HEK293 (cell line): ENCODE measurements at regions not wholly inside any gene's neighbourhood (a gene's known extent, or its start where the extent isn't known, plus 50 kb on each side); places are given as distances from the start of the nearest gene placed in this dataset.

Source experiments
- CTCF ChIA-PET: fragments of 350-600 bp; formaldehyde crosslinking; extraction: SDS; loops from one replicate; lab custom pipeline; 2021; ENCODE audit warnings: antibody characterized with exemption; lab: Yijun Ruan, JAX
- POLR2A ChIA-PET: fragments of 300-600 bp; formaldehyde crosslinking; extraction: SDS; loops from one replicate; lab custom pipeline; 2020; ENCODE audit warnings: antibody characterized with exemption, inconsistent platforms; lab: Yijun Ruan, JAX
- H3K27ac ChIP-seq: fragments of 200-500 bp; sonication (Bioruptor generic); 2 replicates; pipeline ENCODE4 v1.5.1; 2014; ENCODE audit warnings: low read depth, low read length, control low read depth, inconsistent platforms; ENCODE audit errors: extremely low read depth
- H3K36me3 ChIP-seq, 2 experiments: fragments of 200-500 bp in 1 of 2; sonication (Bioruptor generic) in 1 of 2; 1 replicate in 1 of 2; 2 replicates in 1 of 2; pipeline ENCODE4 v1.5.1; 2014 to 2017; ENCODE audit warnings: inconsistent platforms in 2 of 2, low read length in 2 of 2; ENCODE audit not compliant: control insufficient read depth in 2 of 2, insufficient read depth in 1 of 2
- H3K4me1 ChIP-seq: fragments of 200-500 bp; sonication (Bioruptor generic); 2 replicates; pipeline ENCODE4 v1.5.1; 2014; ENCODE audit warnings: mild to moderate bottlenecking, low read length, inconsistent platforms; ENCODE audit not compliant: control insufficient read depth, insufficient read depth
- H3K4me3 ChIP-seq: 2 replicates; pipeline ENCODE4 v1.5.1; 2011; ENCODE audit warnings: low read depth, mild to moderate bottlenecking, control low read depth, low read length, moderate library complexity
- H3K9me3 ChIP-seq: fragments of 200-500 bp; sonication (Bioruptor generic); 2 replicates; pipeline ENCODE4 v1.5.1; 2014; ENCODE audit warnings: low read depth, low read length, inconsistent platforms; ENCODE audit not compliant: control insufficient read depth, insufficient read depth
- FEZF1 ChIP-seq: fragments of 450-650 bp; formaldehyde crosslinking; IDR thresholded peaks from 2 replicates; pipeline ENCODE4 v1.5.1; 2016; ENCODE audit warnings: missing biosample characterization, missing genetic modification characterization
- GLIS2 ChIP-seq: fragments of 450-650 bp; formaldehyde crosslinking; IDR thresholded peaks from 2 replicates; pipeline ENCODE4 v1.5.1; 2016; ENCODE audit warnings: missing biosample characterization, missing genetic modification characterization
- HOXD13 ChIP-seq: sonication (generic); formaldehyde crosslinking; IDR thresholded peaks from 2 replicates; pipeline ENCODE4 v1.8.0; 2022; ENCODE audit warnings: missing genetic modification reagents, borderline replicate concordance
- KLF8 ChIP-seq: fragments of 450-650 bp; formaldehyde crosslinking; IDR thresholded peaks from 2 replicates; pipeline ENCODE4 v1.5.1; 2016; ENCODE audit warnings: missing biosample characterization, missing genetic modification characterization
- PRDM10 ChIP-seq: fragments of 450-650 bp; formaldehyde crosslinking; IDR thresholded peaks from 2 replicates; pipeline ENCODE4 v1.5.1; 2016; ENCODE audit warnings: missing biosample characterization, missing genetic modification characterization
- REPIN1 ChIP-seq: fragments of 450-650 bp; formaldehyde crosslinking; IDR thresholded peaks from 2 replicates; pipeline ENCODE4 v1.5.1; 2017; ENCODE audit warnings: missing biosample characterization, missing genetic modification characterization, low read depth
- SALL2 ChIP-seq: fragments of 450-650 bp; formaldehyde crosslinking; IDR thresholded peaks from 2 replicates; pipeline ENCODE4 v1.5.0; 2017; ENCODE audit warnings: missing biosample characterization, mild to moderate bottlenecking, missing genetic modification characterization, borderline replicate concordance
- SP3 ChIP-seq: fragments of 450-650 bp; formaldehyde crosslinking; IDR thresholded peaks from 2 replicates; pipeline ENCODE4 v1.5.1; 2016; ENCODE audit warnings: missing biosample characterization, missing genetic modification characterization
- ZBTB10 ChIP-seq: fragments of 450-650 bp; formaldehyde crosslinking; IDR thresholded peaks from 2 replicates; pipeline ENCODE4 v1.5.1; 2016; ENCODE audit warnings: missing biosample characterization, missing genetic modification characterization
- ZNF146 ChIP-seq: fragments of 450-650 bp; formaldehyde crosslinking; IDR thresholded peaks from 2 replicates; pipeline ENCODE4 v1.5.1; 2016; ENCODE audit warnings: missing biosample characterization, missing genetic modification characterization
- ZNF155 ChIP-seq: fragments of 450-650 bp; formaldehyde crosslinking; IDR thresholded peaks from 2 replicates; pipeline ENCODE4 v1.5.1; 2016; ENCODE audit warnings: missing biosample characterization, missing genetic modification characterization
- ZNF175 ChIP-seq: fragments of 450-650 bp; formaldehyde crosslinking; IDR thresholded peaks from 2 replicates; pipeline ENCODE4 v1.5.1; 2016; ENCODE audit warnings: missing biosample characterization, missing genetic modification characterization
- ZNF23 ChIP-seq: fragments of 450-650 bp; formaldehyde crosslinking; IDR thresholded peaks from 2 replicates; pipeline ENCODE4 v1.5.1; 2016; ENCODE audit warnings: missing biosample characterization, missing genetic modification characterization, borderline replicate concordance
- ZNF335 ChIP-seq: fragments of 450-650 bp; formaldehyde crosslinking; conservative IDR thresholded peaks from 2 replicates; pipeline ENCODE4 v1.5.1; 2016; ENCODE audit warnings: missing biosample characterization, missing genetic modification characterization
- ZNF350 ChIP-seq: fragments of 450-650 bp; formaldehyde crosslinking; IDR thresholded peaks from 2 replicates; pipeline ENCODE4 v1.5.0; 2017; ENCODE audit warnings: missing biosample characterization, mild to moderate bottlenecking, missing genetic modification characterization
- ZNF423 ChIP-seq: fragments of 450-650 bp; formaldehyde crosslinking; IDR thresholded peaks from 2 replicates; pipeline ENCODE4 v1.5.1; 2016; ENCODE audit warnings: missing biosample characterization, missing genetic modification characterization
- ZNF521 ChIP-seq: fragments of 450-650 bp; formaldehyde crosslinking; IDR thresholded peaks from 2 replicates; pipeline ENCODE4 v1.5.1; 2017; ENCODE audit warnings: missing biosample characterization, mild to moderate bottlenecking, missing genetic modification characterization
- ZNF544 ChIP-seq: fragments of 450-650 bp; formaldehyde crosslinking; IDR thresholded peaks from 2 replicates; pipeline ENCODE4 v1.5.0; 2017; ENCODE audit warnings: missing biosample characterization, missing genetic modification characterization
- ZNF548 ChIP-seq: fragments of 450-650 bp; formaldehyde crosslinking; IDR thresholded peaks from 2 replicates; pipeline ENCODE4 v1.5.1; 2016; ENCODE audit warnings: missing biosample characterization, missing genetic modification characterization
- ZNF549 ChIP-seq: fragments of 450-650 bp; IDR thresholded peaks from 2 replicates; pipeline ENCODE4 v1.5.1; 2018; ENCODE audit warnings: missing biosample characterization, missing genetic modification characterization, mild to moderate bottlenecking, inconsistent platforms, moderate library complexity
- ZNF558 ChIP-seq: fragments of 450-650 bp; formaldehyde crosslinking; IDR thresholded peaks from 2 replicates; pipeline ENCODE4 v1.5.1; 2016; ENCODE audit warnings: missing biosample characterization, missing genetic modification characterization
- ZNF585B ChIP-seq: fragments of 450-650 bp; formaldehyde crosslinking; IDR thresholded peaks from 2 replicates; pipeline ENCODE4 v1.5.1; 2016; ENCODE audit warnings: missing biosample characterization, missing genetic modification characterization
- ZNF600 ChIP-seq: fragments of 450-650 bp; formaldehyde crosslinking; IDR thresholded peaks from 2 replicates; pipeline ENCODE4 v1.5.1; 2016; ENCODE audit warnings: missing biosample characterization, missing genetic modification characterization
- ZNF654 ChIP-seq: fragments of 450-650 bp; formaldehyde crosslinking; IDR thresholded peaks from 2 replicates; pipeline ENCODE4 v1.5.1; 2016; ENCODE audit warnings: low read depth, missing biosample characterization, missing genetic modification characterization
- ZNF785 ChIP-seq: fragments of 450-650 bp; formaldehyde crosslinking; IDR thresholded peaks from 2 replicates; pipeline ENCODE4 v1.5.1; 2016; ENCODE audit warnings: missing biosample characterization, missing genetic modification characterization
- ZSCAN30 ChIP-seq: fragments of 450-650 bp; IDR thresholded peaks from 2 replicates; pipeline ENCODE4 v1.5.1; 2018; ENCODE audit warnings: missing biosample characterization, mild to moderate bottlenecking, missing genetic modification characterization, moderate library complexity

DNA sequence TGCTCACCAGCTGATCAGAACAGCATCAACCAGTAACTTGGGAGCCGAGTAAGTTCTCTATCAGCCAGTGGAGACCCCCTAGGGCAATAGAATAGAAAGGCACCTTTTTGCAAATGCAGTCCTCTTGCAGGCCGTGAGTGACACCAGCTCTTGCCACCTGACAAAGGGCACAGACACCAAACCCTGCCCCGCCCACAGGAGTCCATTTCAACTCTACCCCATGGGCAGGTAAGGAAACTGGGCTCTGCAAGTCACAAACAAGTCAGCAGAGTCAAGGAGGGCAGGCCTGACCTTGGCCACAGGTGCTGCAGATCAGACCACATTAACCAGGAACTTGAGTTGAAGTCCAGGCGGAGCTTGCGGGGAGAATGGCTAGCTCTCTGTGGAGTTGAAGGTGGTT lies 77.4 kb upstream of the SPATA13 start:
- Histone ChIP-seq H3K27ac (no peak overlapping the region), H3K9me3 (no peaks in the 10 kb centered on the region), H3K4me3 (no peak overlapping the region)
- CTCF ChIA-PET: interaction anchor here (0.9 kb wide), 1 partner anchor 184 kb away, joined by 4 read pairs; no protein-coding TSS in a partner anchor
- TF ChIP-seq HOXD13 (no peak), FEZF1 (no peak), ZSCAN30 (no peak), ZNF585B (tag by site-specific recombination) (no peak), ZNF544 (no peak), SP3 (tag by site-specific recombination) (no peak)
- TF ChIP-seq, all 188 proteins: peak for 0
- POLR2A ChIA-PET: no interaction called here
- Histone ChIP-seq H3K4me1 (no peaks in the 10 kb centered on the region), H3K36me3 (no peaks in the 10 kb centered on the region)

DNA sequence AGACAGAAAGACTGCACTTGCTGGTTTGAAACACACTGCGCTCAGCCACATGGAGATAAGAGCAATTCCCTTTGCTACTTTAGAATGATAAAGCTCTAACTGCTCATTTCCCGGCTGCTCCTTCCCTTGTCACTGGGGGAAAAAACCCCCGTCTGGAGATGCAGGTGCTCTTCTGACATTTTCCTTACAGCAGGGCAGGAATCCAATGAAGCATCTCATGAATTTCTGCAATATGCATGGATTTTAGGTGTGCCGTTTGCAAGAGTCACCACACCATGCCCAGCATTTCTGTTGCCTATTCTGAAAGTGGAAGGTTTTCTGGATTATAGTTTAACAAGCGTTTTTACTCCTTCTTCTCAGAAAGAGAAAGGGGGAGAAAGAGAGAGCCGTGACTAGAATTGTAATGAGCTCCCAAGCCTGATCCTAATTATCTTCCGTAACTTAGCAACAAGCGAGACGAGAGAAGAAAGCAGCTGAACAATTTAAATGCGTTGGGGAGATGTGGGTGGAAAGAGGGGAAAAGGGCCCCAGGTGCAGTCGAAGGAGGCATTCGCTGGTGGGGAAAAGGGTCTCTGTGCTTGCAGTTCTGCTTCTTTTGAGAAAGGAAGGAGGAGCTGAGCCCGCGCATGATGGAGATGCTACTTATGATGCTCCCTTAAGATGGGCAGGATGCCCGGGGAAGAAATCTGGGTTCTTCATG lies 76.6 kb upstream of the SPATA13 start:
- H3K4me1 ChIP-seq: no peaks in the 10 kb centered on the region
- no peak overlapping the region for H3K27ac ChIP-seq
- no peak overlapping the region for H3K4me3 ChIP-seq
- no peaks in the 10 kb centered on the region for H3K9me3 ChIP-seq
- H3K36me3 ChIP-seq: no peaks in the 10 kb centered on the region
- CTCF ChIA-PET: no interaction called here
- no peak for TF ChIP-seq ZNF23 (tag by site-specific recombination)
- TF ChIP-seq ZNF175: no peak
- no peak for TF ChIP-seq ZNF549 (tag by site-specific recombination)
- TF ChIP-seq ZNF548 (tag by site-specific recombination): no peak
- TF ChIP-seq ZNF600: no peak
- TF ChIP-seq ZNF654 (tag by site-specific recombination): no peak
- TF ChIP-seq ZBTB10 (tag by site-specific recombination): no peak
- TF ChIP-seq ZNF785 (tag by site-specific recombination): no peak
- no peak for TF ChIP-seq KLF8
- no peak for TF ChIP-seq ZNF558
- no peak for TF ChIP-seq SALL2 (tag by site-specific recombination)
- TF ChIP-seq ZNF335: no peak
- TF ChIP-seq PRDM10 (tag by site-specific recombination): no peak
- TF ChIP-seq ZNF155 (tag by site-specific recombination): no peak
- TF ChIP-seq ZNF423 (tag by site-specific recombination): no peak
- no peak for TF ChIP-seq ZNF146 (tag by site-specific recombination)
- TF ChIP-seq GLIS2: no peak
- TF ChIP-seq ZNF350 (tag by site-specific recombination): no peak
- no peak for TF ChIP-seq ZNF521 (tag by site-specific recombination)
- no peak for TF ChIP-seq REPIN1
- TF ChIP-seq, all 188 proteins: peak for 0
- POLR2A ChIA-PET: no interaction called here
